Thoracic aorta (tissue), 2 donors: ENCODE measurements at regions not wholly inside any gene's neighbourhood (a gene's known extent, or its start where the extent isn't known, plus 50 kb on each side); places are given as distances from the start of the nearest gene placed in this dataset.

Source experiments
- ATAC-seq: fragments of 150-250 bp; one replicate; pipeline ENCODE4 v1.8.0; 2017; ENCODE audit warnings: low read depth; ENCODE audit not compliant: insufficient number of reproducible peaks, low FRiP score
- DNase-seq: peaks from one replicate; pipeline ENCODE4 v3.0.0-alpha.2; 2020; ENCODE audit warnings: low spot score
- H3K27ac ChIP-seq, 2 donors: fragments of 200-600 bp; sonication (generic); 1 replicate in 1 of 2; 2 replicates in 1 of 2; pipeline ENCODE4 v1.5.1; 2016; ENCODE audit warnings: mild to moderate bottlenecking in 2 of 2, moderate library complexity in 2 of 2
- H3K27me3 ChIP-seq: fragments of 200-600 bp; sonication (generic); replicated peaks from 2 replicates; pipeline ENCODE4 v1.6.0; 2016; ENCODE audit warnings: mild to moderate bottlenecking; ENCODE audit not compliant: insufficient read depth
- H3K36me3 ChIP-seq: fragments of 200-600 bp; sonication (generic); one replicate; pipeline ENCODE4 v1.5.1; 2016
- H3K4me1 ChIP-seq, 2 donors: fragments of 200-600 bp; sonication (generic); 1 replicate in 1 of 2; 2 replicates in 1 of 2; pipeline versions ENCODE4 v1.5.1 to v1.6.0; 2016; ENCODE audit warnings: low read depth in 2 of 2, mild to moderate bottlenecking in 1 of 2; ENCODE audit not compliant: control insufficient read depth in 1 of 2
- H3K4me3 ChIP-seq: fragments of 200-600 bp; sonication (generic); 2 replicates; pipeline ENCODE4 v1.5.1; 2016; ENCODE audit warnings: mild to moderate bottlenecking
- H3K9me3 ChIP-seq: fragments of 200-600 bp; sonication (generic); 2 replicates; pipeline ENCODE4 v1.5.1; 2016
- TF ChIP-seq, protein P1 (sequence below): fragments of 200-600 bp; sonication (generic); IDR thresholded peaks from one replicate; pipeline ENCODE4 v1.5.1; 2019; ENCODE audit warnings: antibody characterized with exemption

DNA sequence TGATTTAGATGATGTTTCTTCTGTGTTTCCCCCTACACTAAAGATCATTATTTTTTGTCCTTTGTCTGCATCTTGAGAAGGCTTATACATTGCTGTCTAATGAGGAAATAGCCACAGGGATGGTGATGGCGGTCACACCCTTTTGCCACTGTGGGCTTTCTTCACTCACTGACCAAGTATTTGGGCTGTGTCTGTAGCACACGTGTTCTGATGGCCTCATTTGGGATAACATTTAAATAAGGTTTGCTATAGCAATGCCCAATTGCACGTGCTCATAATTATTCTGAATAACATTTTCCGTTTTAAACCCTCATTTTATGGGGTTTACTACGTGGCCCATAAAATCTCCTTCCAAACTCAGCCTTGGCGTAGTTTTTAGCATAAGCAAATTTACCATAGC, 230.3 kb upstream of the PRICKLE1 start:
- ATAC-seq (no peak), DNase-seq (no peak)
- no peaks in the 10 kb centered on the region for H3K27me3 ChIP-seq
- TF ChIP-seq, protein P1, sequence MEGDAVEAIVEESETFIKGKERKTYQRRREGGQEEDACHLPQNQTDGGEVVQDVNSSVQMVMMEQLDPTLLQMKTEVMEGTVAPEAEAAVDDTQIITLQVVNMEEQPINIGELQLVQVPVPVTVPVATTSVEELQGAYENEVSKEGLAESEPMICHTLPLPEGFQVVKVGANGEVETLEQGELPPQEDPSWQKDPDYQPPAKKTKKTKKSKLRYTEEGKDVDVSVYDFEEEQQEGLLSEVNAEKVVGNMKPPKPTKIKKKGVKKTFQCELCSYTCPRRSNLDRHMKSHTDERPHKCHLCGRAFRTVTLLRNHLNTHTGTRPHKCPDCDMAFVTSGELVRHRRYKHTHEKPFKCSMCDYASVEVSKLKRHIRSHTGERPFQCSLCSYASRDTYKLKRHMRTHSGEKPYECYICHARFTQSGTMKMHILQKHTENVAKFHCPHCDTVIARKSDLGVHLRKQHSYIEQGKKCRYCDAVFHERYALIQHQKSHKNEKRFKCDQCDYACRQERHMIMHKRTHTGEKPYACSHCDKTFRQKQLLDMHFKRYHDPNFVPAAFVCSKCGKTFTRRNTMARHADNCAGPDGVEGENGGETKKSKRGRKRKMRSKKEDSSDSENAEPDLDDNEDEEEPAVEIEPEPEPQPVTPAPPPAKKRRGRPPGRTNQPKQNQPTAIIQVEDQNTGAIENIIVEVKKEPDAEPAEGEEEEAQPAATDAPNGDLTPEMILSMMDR: no peak
- no peak overlapping the region for H3K4me3 ChIP-seq
- H3K27ac ChIP-seq: no peak overlapping the region
- H3K4me1 ChIP-seq: no peaks in the 10 kb centered on the region
- no peaks in the 10 kb centered on the region for H3K36me3 ChIP-seq
- H3K9me3 ChIP-seq: no peaks in the 10 kb centered on the region

DNA sequence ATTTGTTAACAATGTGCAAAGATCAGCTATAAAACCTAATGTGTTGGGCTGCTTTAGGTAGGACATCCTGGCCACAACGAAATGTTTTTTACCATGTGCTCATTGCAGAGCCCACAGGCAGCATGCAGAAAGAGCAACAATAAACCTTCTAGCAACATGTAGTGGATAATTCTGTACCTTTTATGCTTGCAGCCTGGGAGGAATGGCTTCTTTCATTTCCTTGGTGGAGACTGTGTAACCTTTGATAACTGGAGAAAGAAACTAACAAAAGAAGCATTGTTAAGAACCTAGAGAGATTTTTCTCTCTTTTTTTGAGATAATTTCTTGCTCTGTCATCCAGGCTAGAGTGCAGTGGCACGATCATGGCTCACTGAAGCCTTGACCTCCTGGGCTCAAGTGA, 225.5 kb upstream of the PRICKLE1 start:
- no peak overlapping the region for H3K4me3 ChIP-seq
- no peaks in the 10 kb centered on the region for H3K9me3 ChIP-seq
- H3K27me3 ChIP-seq: no peaks in the 10 kb centered on the region
- no peak for DNase-seq
- H3K27ac ChIP-seq: no peak overlapping the region
- H3K36me3 ChIP-seq: no peaks in the 10 kb centered on the region
- TF ChIP-seq, protein P1: no peak
- ATAC-seq: no peak
- H3K4me1 ChIP-seq: no peaks in the 10 kb centered on the region

DNA sequence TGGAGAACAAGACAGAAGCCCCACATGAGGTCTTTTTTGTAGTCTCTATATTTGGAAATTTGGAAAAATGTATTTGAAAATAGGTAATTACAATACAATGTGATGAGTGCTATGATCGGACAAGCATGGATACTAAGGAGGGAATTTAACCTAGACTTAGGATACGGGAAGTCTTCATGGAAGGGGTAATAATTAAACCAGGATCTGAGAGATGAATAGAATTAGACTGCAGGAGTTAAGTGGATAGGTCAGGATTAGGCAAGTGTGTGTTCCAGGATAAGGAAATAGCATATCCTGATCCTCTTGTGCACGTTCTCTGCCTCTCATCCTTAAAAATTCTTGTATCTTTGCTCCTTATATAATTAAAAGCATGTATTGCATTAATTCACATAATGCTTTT, 223.3 kb upstream of the PRICKLE1 start:
- no peak for DNase-seq
- ATAC-seq: no peak
- no peaks in the 10 kb centered on the region for H3K36me3 ChIP-seq
- no peak overlapping the region for H3K4me3 ChIP-seq
- no peak overlapping the region for H3K27ac ChIP-seq
- no peaks in the 10 kb centered on the region for H3K27me3 ChIP-seq
- no peaks in the 10 kb centered on the region for H3K4me1 ChIP-seq
- TF ChIP-seq, protein P1: no peak
- no peaks in the 10 kb centered on the region for H3K9me3 ChIP-seq

DNA sequence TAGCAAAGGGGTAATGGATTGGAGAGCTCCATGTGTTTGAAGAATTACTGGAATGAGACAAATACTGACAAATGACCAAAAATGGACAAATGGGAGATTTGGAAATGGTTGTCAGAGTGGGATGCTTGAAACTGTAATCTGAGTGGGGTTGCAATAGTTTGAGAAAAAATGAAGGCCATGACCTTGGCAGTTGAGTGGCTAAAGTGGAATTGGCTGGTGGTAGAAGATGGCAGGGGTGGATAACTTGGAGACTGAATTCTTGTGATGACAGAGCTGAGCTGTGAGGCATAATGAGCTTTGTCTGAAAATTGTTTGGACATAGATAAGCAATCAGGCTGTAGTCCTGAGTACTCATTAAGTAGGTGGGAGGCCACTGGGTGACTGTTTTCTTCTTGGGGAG, 222.5 kb upstream of the PRICKLE1 start:
- no peaks in the 10 kb centered on the region for H3K9me3 ChIP-seq
- no peaks in the 10 kb centered on the region for H3K36me3 ChIP-seq
- no peak for ATAC-seq
- no peak for DNase-seq
- no peaks in the 10 kb centered on the region for H3K27me3 ChIP-seq
- TF ChIP-seq, protein P1: no peak
- no peak overlapping the region for H3K27ac ChIP-seq
- no peaks in the 10 kb centered on the region for H3K4me1 ChIP-seq
- no peak overlapping the region for H3K4me3 ChIP-seq

DNA sequence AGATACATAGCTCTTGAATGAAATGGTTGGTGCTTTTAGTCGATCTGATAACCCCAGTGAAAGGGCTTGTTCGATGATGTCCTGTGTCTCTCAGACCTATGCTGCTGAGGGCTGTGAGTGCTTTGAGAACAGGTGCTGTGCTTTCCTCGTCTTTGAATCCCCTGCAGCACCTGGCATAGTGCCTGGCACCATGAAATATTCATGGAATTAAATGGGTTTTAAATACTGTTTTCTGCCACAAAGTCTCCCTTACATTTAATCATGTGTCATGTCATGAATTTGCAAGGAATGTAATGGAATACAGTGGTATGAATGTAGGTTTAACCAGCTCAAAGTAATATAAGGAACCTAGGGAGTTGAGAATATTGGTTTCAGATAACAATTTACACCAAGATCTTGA, 220.5 kb upstream of the PRICKLE1 start:
- no peak for ATAC-seq
- no peak overlapping the region for H3K4me3 ChIP-seq
- H3K4me1 ChIP-seq: no peaks in the 10 kb centered on the region
- DNase-seq: no peak
- no peaks in the 10 kb centered on the region for H3K9me3 ChIP-seq
- H3K27me3 ChIP-seq: no peaks in the 10 kb centered on the region
- TF ChIP-seq, protein P1: no peak
- H3K36me3 ChIP-seq: no peaks in the 10 kb centered on the region
- no peak overlapping the region for H3K27ac ChIP-seq
